A549 (cell line): ENCODE measurements at regions not wholly inside any gene's neighbourhood (a gene's known extent, or its start where the extent isn't known, plus 50 kb on each side); places are given as distances from the start of the nearest gene placed in this dataset.

Experiments
- ATAC-seq, 2 experiments: fragments of 200-7000 bp in 1 of 2; fragments of >200 bp in 1 of 2; cut with Nextera tagmentation in 1 of 2; cut with Tn5 transposase in 1 of 2; 3 replicates each; pipeline versions ENCODE4 v1.8.0 to v1.9.1; 2018 to 2020; ENCODE audit warnings: mild to moderate bottlenecking in 1 of 2, moderate library complexity in 1 of 2
- CTCF ChIA-PET: fragments of 300-600 bp; sonication (Branson Sonifier 250); formaldehyde crosslinking; extraction: SDS; loops from one replicate; lab custom pipeline; 2021; ENCODE audit warnings: antibody characterized with exemption, inconsistent platforms; lab: Yijun Ruan, JAX
- POLR2A ChIA-PET: fragments of 350-600 bp; formaldehyde crosslinking; extraction: SDS; loops from one replicate; lab custom pipeline; 2021; ENCODE audit warnings: antibody characterized with exemption, inconsistent platforms; lab: Yijun Ruan, JAX
- DNase-seq, 2 experiments: peaks; one replicate each; pipeline versions ENCODE4 v3.0.0 to v3.0.0-alpha.2; 2011 to 2016; ENCODE audit warnings: low read depth in 1 of 2, low spot score in 1 of 2
- FAIRE-seq: peaks from 2 replicates; lab custom pipeline; 2011; peaks lifted over from hg19 to GRCh38; lab: Jason Lieb, UNC
- H3K27ac ChIP-seq, 2 experiments: fragments of >200 bp; sonication (Bioruptor Twin); formaldehyde crosslinking; 3 replicates each; pipeline ENCODE4 v1.5.1; 2016 to 2017
- H3K4me1 ChIP-seq: fragments of >200 bp; sonication (Bioruptor Twin); formaldehyde crosslinking; 3 replicates; pipeline ENCODE4 v1.6.1; 2016
- H3K4me2 ChIP-seq: fragments of >200 bp; sonication (Bioruptor Twin); formaldehyde crosslinking; 3 replicates; pipeline ENCODE4 v1.6.1; 2016
- H3K4me3 ChIP-seq: fragments of >200 bp; sonication (Bioruptor Twin); formaldehyde crosslinking; 3 replicates; pipeline ENCODE4 v1.5.1; 2016
- H3K9me3 ChIP-seq: fragments of >200 bp; sonication (Bioruptor Twin); formaldehyde crosslinking; 3 replicates; pipeline ENCODE4 v1.6.1; 2016
- BCL3 ChIP-seq: fragments of >200 bp; sonication (Bioruptor Twin); formaldehyde crosslinking; IDR thresholded peaks from 3 replicates; pipeline ENCODE4 v1.6.1; 2016
- CBX8 ChIP-seq: fragments of 200-600 bp; sonication (generic); IDR thresholded peaks from 2 replicates; pipeline ENCODE4 v1.6.1; 2016
- CEBPB ChIP-seq, 2 experiments: fragments of >200 bp in 1 of 2; sonication (Bioruptor Twin) in 1 of 2; formaldehyde crosslinking in 1 of 2; IDR thresholded peaks; 2 replicates each; pipeline ENCODE4 v1.6.1; 2012 to 2016
- CHD2 ChIP-seq: fragments of 150-350 bp; IDR thresholded peaks from 2 replicates; pipeline ENCODE4 v1.6.1; 2014; ENCODE audit warnings: low read length; ENCODE audit not compliant: partially characterized antibody
- CHD4 ChIP-seq: fragments of 200-600 bp; sonication (generic); IDR thresholded peaks from 2 replicates; pipeline ENCODE4 v1.6.1; 2016; ENCODE audit warnings: antibody characterized with exemption, mild to moderate bottlenecking, borderline replicate concordance
- E2F6 ChIP-seq: IDR thresholded peaks from 2 replicates; pipeline ENCODE4 v1.6.1; 2012; ENCODE audit warnings: low read depth, borderline replicate concordance
- EHF ChIP-seq: fragments of 250-450 bp; sonication (Bioruptor Pico); IDR thresholded peaks from 2 replicates; pipeline ENCODE4 v1.5.0; 2020; ENCODE audit warnings: mild to moderate bottlenecking
- EHMT2 ChIP-seq: fragments of 200-600 bp; sonication (generic); IDR thresholded peaks from 2 replicates; pipeline ENCODE4 v1.6.1; 2016; ENCODE audit warnings: antibody characterized with exemption, low read depth, mild to moderate bottlenecking, moderate library complexity
- EP300 ChIP-seq, 2 experiments: fragments of >200 bp; sonication (Bioruptor Twin); formaldehyde crosslinking; IDR thresholded peaks; 2 replicates in 1 of 2; 3 replicates in 1 of 2; pipeline ENCODE4 v1.6.1; 2016 to 2017
- ESRRA ChIP-seq: fragments of 150-350 bp; IDR thresholded peaks from 2 replicates; pipeline ENCODE4 v1.6.1; 2014; ENCODE audit warnings: mild to moderate bottlenecking, low read length, borderline replicate concordance
- FOXS1 ChIP-seq: fragments of 250-450 bp; sonication (Bioruptor Pico); IDR thresholded peaks from 2 replicates; pipeline ENCODE4 v1.5.0; 2020; ENCODE audit warnings: mild to moderate bottlenecking, moderate library complexity
- GATA3 ChIP-seq: IDR thresholded peaks from 2 replicates; pipeline ENCODE4 v1.6.1; 2012; ENCODE audit warnings: borderline replicate concordance
- HDAC2 ChIP-seq: fragments of 200-600 bp; sonication (generic); IDR thresholded peaks from 2 replicates; pipeline ENCODE4 v1.6.1; 2016
- HEYL ChIP-seq: fragments of 250-450 bp; sonication (Bioruptor Pico); IDR thresholded peaks from 2 replicates; pipeline ENCODE4 v1.8.0; 2021; ENCODE audit warnings: mild to moderate bottlenecking, moderate library complexity
- HOXA7 ChIP-seq: fragments of 250-450 bp; sonication (Bioruptor Pico); IDR thresholded peaks from 2 replicates; pipeline ENCODE4 v1.5.0; 2020; ENCODE audit warnings: mild to moderate bottlenecking, moderate library complexity
- HOXB13 ChIP-seq: fragments of 250-450 bp; sonication (Bioruptor Pico); IDR thresholded peaks from 2 replicates; pipeline ENCODE4 v1.5.0; 2020; ENCODE audit warnings: low read depth, mild to moderate bottlenecking, moderate library complexity
- JUNB ChIP-seq: fragments of >200 bp; sonication (Bioruptor Twin); formaldehyde crosslinking; IDR thresholded peaks from 2 replicates; pipeline ENCODE4 v1.6.1; 2016
- KDM5A ChIP-seq: fragments of 200-600 bp; sonication (generic); IDR thresholded peaks from 2 replicates; pipeline ENCODE4 v1.6.1; 2016; ENCODE audit warnings: antibody characterized with exemption, mild to moderate bottlenecking
- MAFK ChIP-seq: fragments of 450-650 bp; IDR thresholded peaks from 2 replicates; pipeline ENCODE4 v1.6.1; 2014; ENCODE audit not compliant: partially characterized antibody
- MAX ChIP-seq: IDR thresholded peaks from 2 replicates; pipeline ENCODE4 v1.6.1; 2012
- MAZ ChIP-seq: fragments of 150-350 bp; IDR thresholded peaks from 2 replicates; pipeline ENCODE4 v1.6.1; 2014; ENCODE audit warnings: antibody characterized with exemption, low read depth, low read length, borderline replicate concordance
- MYC ChIP-seq: IDR thresholded peaks from 2 replicates; pipeline ENCODE4 v1.6.1; 2012; ENCODE audit warnings: mild to moderate bottlenecking, inconsistent platforms, low read length, improper control_type of control experiment, borderline replicate concordance
- NFE2L2 ChIP-seq: fragments of 150-350 bp; conservative IDR thresholded peaks from 2 replicates; pipeline ENCODE4 v1.6.1; 2014; ENCODE audit warnings: low read length
- PHF8 ChIP-seq: fragments of 200-600 bp; sonication (generic); IDR thresholded peaks from 2 replicates; pipeline ENCODE4 v1.6.1; 2016; ENCODE audit warnings: low read depth, mild to moderate bottlenecking, antibody characterized with exemption, moderate library complexity, borderline replicate concordance
- POLR2A ChIP-seq: IDR thresholded peaks from 2 replicates; pipeline ENCODE4 v1.6.1; 2012; ENCODE audit warnings: mild to moderate bottlenecking, low read length
- RCOR1 ChIP-seq: fragments of 150-350 bp; IDR thresholded peaks from 2 replicates; pipeline ENCODE4 v1.6.1; 2014; ENCODE audit warnings: antibody characterized with exemption, low read length, low read depth
- RFX5 ChIP-seq: fragments of 450-650 bp; IDR thresholded peaks from 2 replicates; pipeline ENCODE4 v1.7.1; 2014; ENCODE audit warnings: antibody characterized with exemption, mild to moderate bottlenecking, moderate library complexity
- RNF2 ChIP-seq: fragments of 200-600 bp; sonication (generic); IDR thresholded peaks from 2 replicates; pipeline ENCODE4 v1.6.1; 2016; ENCODE audit warnings: low read depth, mild to moderate bottlenecking, antibody characterized with exemption, moderate library complexity, borderline replicate concordance
- SREBF2 ChIP-seq: fragments of 450-650 bp; IDR thresholded peaks from 2 replicates; pipeline ENCODE4 v1.6.1; 2014; ENCODE audit warnings: mild to moderate bottlenecking, moderate library complexity
- ZC3H11A ChIP-seq: fragments of 450-650 bp; IDR thresholded peaks from 2 replicates; pipeline ENCODE4 v1.6.1; 2014; ENCODE audit warnings: antibody characterized with exemption, mild to moderate bottlenecking
- WGBS: methylation state at CpG from one replicate; pipeline ENCODE4 v1.1.6; 2017; ENCODE audit errors: missing lambda C conversion rate; 5-methylcytosine and 5-hydroxymethylcytosine counted together
- TF ChIP-seq, protein P1 (sequence below): fragments of >200 bp; sonication (Bioruptor Twin); formaldehyde crosslinking; IDR thresholded peaks from 3 replicates; pipeline ENCODE4 v1.5.1; 2016
- TF ChIP-seq, protein P2 (sequence below): fragments of 250-450 bp; sonication (Bioruptor Pico); IDR thresholded peaks from 2 replicates; pipeline ENCODE4 v1.5.0; 2020; ENCODE audit warnings: low read depth, mild to moderate bottlenecking, moderate library complexity

- Histone ChIP-seq H3K4me1 (no peaks in the 10 kb centered on the region), H3K9me3 (no peaks in the 10 kb centered on the region), H3K4me3 (no peak overlapping the region), H3K4me2 (no peak overlapping the region), H3K27ac (no peak overlapping the region)
- ATAC-seq (no peak), DNase-seq (no peak), FAIRE-seq (no peak)
- 0% methylated on average over 1 of the region's 1 CpG for WGBS
- ChIA-PET CTCF (no interaction called here), POLR2A (no interaction called here)
- TF ChIP-seq CBX8 (no peak), HEYL (CRISPR knock-in tag) (no peak)
These were observed 1011.7 kb upstream of the GYPC start for GRCh38 chr2:125644257-125644656.

DNA sequence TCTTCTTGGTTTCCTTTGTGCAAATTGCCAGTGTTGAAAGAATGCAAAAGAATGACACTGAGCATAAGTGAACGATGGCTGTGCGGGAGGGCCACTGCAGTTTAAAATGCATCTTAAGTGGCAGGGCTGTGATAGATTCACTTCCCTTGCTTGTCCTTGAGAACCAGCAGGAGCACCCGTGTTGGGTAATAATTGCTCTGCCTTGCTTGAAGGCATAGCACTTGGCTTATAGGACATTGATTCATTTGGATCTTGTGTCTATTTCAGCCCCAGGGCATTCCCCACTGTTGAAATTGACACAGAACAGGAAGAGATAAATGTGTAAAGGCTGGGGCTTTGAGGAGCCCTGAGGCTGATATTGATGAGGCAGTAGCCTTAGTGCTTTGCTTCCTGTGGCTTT, 1003.7 kb upstream of the GYPC start:
- whole genome bisulfite sequencing: 38% methylated on average over 3 of the region's 3 CpGs
- no peaks in the 10 kb centered on the region for H3K4me1 ChIP-seq
- TF ChIP-seq CHD4: no peak
- no peak for TF ChIP-seq EHMT2
- no peak for TF ChIP-seq MAX
- TF ChIP-seq HOXA7 (CRISPR knock-in tag): no peak
- TF ChIP-seq MAZ: no peak
- TF ChIP-seq CEBPB (IDR thresholded peaks at IDR 0.05): no peak
- TF ChIP-seq EHF: no peak
- no peak for TF ChIP-seq MAFK
- TF ChIP-seq ZC3H11A: no peak
- TF ChIP-seq BCL3: no peak
- TF ChIP-seq, protein P1, sequence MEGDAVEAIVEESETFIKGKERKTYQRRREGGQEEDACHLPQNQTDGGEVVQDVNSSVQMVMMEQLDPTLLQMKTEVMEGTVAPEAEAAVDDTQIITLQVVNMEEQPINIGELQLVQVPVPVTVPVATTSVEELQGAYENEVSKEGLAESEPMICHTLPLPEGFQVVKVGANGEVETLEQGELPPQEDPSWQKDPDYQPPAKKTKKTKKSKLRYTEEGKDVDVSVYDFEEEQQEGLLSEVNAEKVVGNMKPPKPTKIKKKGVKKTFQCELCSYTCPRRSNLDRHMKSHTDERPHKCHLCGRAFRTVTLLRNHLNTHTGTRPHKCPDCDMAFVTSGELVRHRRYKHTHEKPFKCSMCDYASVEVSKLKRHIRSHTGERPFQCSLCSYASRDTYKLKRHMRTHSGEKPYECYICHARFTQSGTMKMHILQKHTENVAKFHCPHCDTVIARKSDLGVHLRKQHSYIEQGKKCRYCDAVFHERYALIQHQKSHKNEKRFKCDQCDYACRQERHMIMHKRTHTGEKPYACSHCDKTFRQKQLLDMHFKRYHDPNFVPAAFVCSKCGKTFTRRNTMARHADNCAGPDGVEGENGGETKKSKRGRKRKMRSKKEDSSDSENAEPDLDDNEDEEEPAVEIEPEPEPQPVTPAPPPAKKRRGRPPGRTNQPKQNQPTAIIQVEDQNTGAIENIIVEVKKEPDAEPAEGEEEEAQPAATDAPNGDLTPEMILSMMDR: no peak
- TF ChIP-seq E2F6: no peak
- no peak for TF ChIP-seq POLR2A
- no peak for TF ChIP-seq HDAC2
- no peak for TF ChIP-seq RCOR1
- no peak for TF ChIP-seq RFX5
- TF ChIP-seq, all 56 proteins: peak for 0
- Histone ChIP-seq H3K4me3 (no peak overlapping the region), H3K4me2 (no peak overlapping the region), H3K27ac (no peak overlapping the region), H3K9me3 (no peaks in the 10 kb centered on the region)
- DNase-seq (no peak), FAIRE-seq (no peak), ATAC-seq (no peak)
- CTCF ChIA-PET: interaction anchor here (0.8 kb wide), 1 partner anchor 17 kb away, joined by 3 read pairs; no protein-coding TSS in a partner anchor
- POLR2A ChIA-PET: no interaction called here

DNA sequence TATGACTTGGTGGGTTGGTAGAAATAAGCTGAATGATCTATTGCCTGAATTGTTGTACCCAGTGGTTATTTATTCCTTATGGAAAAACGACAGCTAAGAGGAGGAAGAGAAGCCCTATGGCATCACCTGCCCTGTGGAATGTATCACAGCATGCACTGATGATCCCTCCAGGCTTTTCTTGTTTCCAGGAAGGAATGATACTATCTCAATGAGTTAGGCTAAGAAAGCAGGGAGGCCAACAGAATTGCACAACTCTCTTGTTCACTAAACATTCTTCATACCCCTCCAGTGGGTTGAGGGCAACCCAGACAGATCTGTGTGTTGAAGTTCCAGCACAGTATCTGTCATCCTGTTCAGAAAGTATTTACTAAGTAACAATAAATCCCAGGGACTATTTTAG, 1001.7 kb upstream of the GYPC start:
- Histone ChIP-seq H3K27ac (no peak overlapping the region), H3K4me2 (no peak overlapping the region), H3K4me3 (no peak overlapping the region), H3K4me1 (no peaks in the 10 kb centered on the region), H3K9me3 (no peaks in the 10 kb centered on the region)
- 4% methylated on average over 1 of the region's 1 CpG for WGBS
- no peak for TF ChIP-seq NFE2L2
- no peak for TF ChIP-seq RFX5
- TF ChIP-seq HOXB13 (CRISPR knock-in tag): no peak
- no peak for TF ChIP-seq ZC3H11A
- TF ChIP-seq, protein P2, sequence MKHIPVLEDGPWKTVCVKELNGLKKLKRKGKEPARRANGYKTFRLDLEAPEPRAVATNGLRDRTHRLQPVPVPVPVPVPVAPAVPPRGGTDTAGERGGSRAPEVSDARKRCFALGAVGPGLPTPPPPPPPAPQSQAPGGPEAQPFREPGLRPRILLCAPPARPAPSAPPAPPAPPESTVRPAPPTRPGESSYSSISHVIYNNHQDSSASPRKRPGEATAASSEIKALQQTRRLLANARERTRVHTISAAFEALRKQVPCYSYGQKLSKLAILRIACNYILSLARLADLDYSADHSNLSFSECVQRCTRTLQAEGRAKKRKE (CRISPR knock-in tag): no peak
- no peak for TF ChIP-seq FOXS1 (CRISPR knock-in tag)
- TF ChIP-seq ESRRA: no peak
- TF ChIP-seq MAX: no peak
- TF ChIP-seq SREBF2: no peak
- TF ChIP-seq HDAC2: no peak
- TF ChIP-seq RNF2: no peak
- no peak for TF ChIP-seq MYC
- no peak for TF ChIP-seq KDM5A
- TF ChIP-seq EP300 (IDR thresholded peaks at IDR 0.05): no peak
- TF ChIP-seq PHF8: no peak
- no peak for TF ChIP-seq CHD2
- TF ChIP-seq GATA3: no peak
- no peak for TF ChIP-seq JUNB
- FAIRE-seq (no peak), DNase-seq (no peak), ATAC-seq (no peak)
- CTCF ChIA-PET: no interaction called here
- POLR2A ChIA-PET: no interaction called here
